Neural progenitor cell (in vitro differentiated cells): ENCODE measurements at regions not wholly inside any gene's neighbourhood (a gene's known extent, or its start where the extent isn't known, plus 50 kb on each side); places are given as distances from the start of the nearest gene placed in this dataset.
A peak's percentile ranks its signal among the peaks of the same experiment; 100 is the strongest.

Experiments
- DNase-seq: peaks from one replicate; pipeline ENCODE4 v3.0.0-alpha.2; 2016; ENCODE audit warnings: low spot score
- H2AFZ ChIP-seq: fragments of 200-600 bp; sonication (generic); replicated peaks from 2 replicates; pipeline ENCODE4 v1.6.1; 2016; ENCODE audit warnings: antibody characterized with exemption
- H3F3A ChIP-seq: fragments of 200-600 bp; sonication (generic); 2 replicates; pipeline ENCODE4 v1.6.1; 2016; ENCODE audit warnings: antibody characterized with exemption, low read depth
- H3K27ac ChIP-seq: fragments of 200-600 bp; sonication (generic); 2 replicates; pipeline ENCODE4 v1.5.1; 2016; ENCODE audit warnings: mild to moderate bottlenecking
- H3K27me3 ChIP-seq: fragments of 200-600 bp; sonication (generic); 2 replicates; pipeline ENCODE4 v1.6.1; 2016; ENCODE audit warnings: mild to moderate bottlenecking, moderate library complexity
- H3K36me3 ChIP-seq: fragments of 200-600 bp; sonication (generic); 2 replicates; pipeline ENCODE4 v1.5.1; 2016
- H3K4me1 ChIP-seq: fragments of 200-600 bp; sonication (generic); 2 replicates; pipeline ENCODE4 v1.6.1; 2016; ENCODE audit warnings: mixed run types
- H3K4me2 ChIP-seq: fragments of 200-600 bp; sonication (generic); 2 replicates; pipeline ENCODE4 v1.6.1; 2016
- H3K4me3 ChIP-seq: fragments of 200-600 bp; sonication (generic); 2 replicates; pipeline ENCODE4 v1.5.1; 2016
- H3K79me2 ChIP-seq: fragments of 200-600 bp; sonication (generic); 2 replicates; pipeline ENCODE4 v1.6.1; 2016; ENCODE audit warnings: low read depth
- H3K9ac ChIP-seq: fragments of 200-600 bp; sonication (generic); 2 replicates; pipeline ENCODE4 v1.6.1; 2016
- H3K9me3 ChIP-seq: fragments of 200-600 bp; sonication (generic); 2 replicates; pipeline ENCODE4 v1.5.1; 2016; ENCODE audit warnings: low read depth
- H4K20me1 ChIP-seq: fragments of 200-600 bp; sonication (generic); 2 replicates; pipeline ENCODE4 v1.6.1; 2016; ENCODE audit warnings: low read depth
- H3K27ac Mint-ChIP-seq: 3 replicates; pipeline ENCODE4 v1.8.0; 2021; ENCODE audit warnings: mixed read lengths
- H3K27me3 Mint-ChIP-seq: 2 replicates; pipeline ENCODE4 v1.8.0; 2022; ENCODE audit warnings: low read depth, mild to moderate bottlenecking, inconsistent platforms, moderate library complexity, mixed read lengths; ENCODE audit not compliant: insufficient read depth
- H3K36me3 Mint-ChIP-seq: 3 replicates; pipeline ENCODE4 v1.8.0; 2021; ENCODE audit warnings: mixed read lengths
- H3K4me1 Mint-ChIP-seq: 3 replicates; pipeline ENCODE4 v1.8.0; 2021; ENCODE audit warnings: mixed read lengths
- H3K4me3 Mint-ChIP-seq: 3 replicates; pipeline ENCODE4 v1.8.0; 2021; ENCODE audit warnings: mild to moderate bottlenecking, moderate library complexity, mixed read lengths
- H3K9me3 Mint-ChIP-seq: 3 replicates; pipeline ENCODE4 v1.8.0; 2020; ENCODE audit warnings: mixed read lengths
- CTCF ChIP-seq: fragments of 200-600 bp; sonication (generic); IDR thresholded peaks from 2 replicates; pipeline ENCODE4 v1.5.1; 2017; ENCODE audit warnings: antibody characterized with exemption, mild to moderate bottlenecking
- EZH2 ChIP-seq: fragments of 200-600 bp; sonication (generic); IDR thresholded peaks from 2 replicates; pipeline ENCODE4 v1.6.1; 2017; ENCODE audit warnings: antibody characterized with exemption, mild to moderate bottlenecking, moderate library complexity
- EZH2phosphoT487 ChIP-seq: fragments of 200-600 bp; sonication (generic); IDR thresholded peaks from 2 replicates; pipeline ENCODE4 v1.6.1; 2017; ENCODE audit warnings: antibody characterized with exemption

- Histone ChIP-seq H3K27ac (no peak overlapping the region), H3F3A (no peaks in the 10 kb centered on the region), H3K4me2 (no peak overlapping the region), H3K36me3 (no peaks in the 10 kb centered on the region), H3K79me2 (no peaks in the 10 kb centered on the region), H3K4me3 (no peak overlapping the region), H2AFZ (no peak overlapping the region), H3K4me1 (no peaks in the 10 kb centered on the region), H3K9me3 (no peaks in the 10 kb centered on the region), H3K9ac (no peak overlapping the region), H4K20me1 (no peaks in the 10 kb centered on the region), H3K27me3 (no peaks in the 10 kb centered on the region)
- H3K27ac Mint-ChIP-seq = no peak overlapping the region
- H3K36me3 Mint-ChIP-seq = no peaks in the 10 kb centered on the region
- no peaks in the 10 kb centered on the region for H3K9me3 Mint-ChIP-seq
- no peak for DNase-seq
- no peak for TF ChIP-seq EZH2phosphoT487
- TF ChIP-seq EZH2 = no peak
- no peak for TF ChIP-seq CTCF
- no peaks in the 10 kb centered on the region for H3K4me1 Mint-ChIP-seq
- no peak overlapping the region for H3K4me3 Mint-ChIP-seq
- H3K27me3 Mint-ChIP-seq = peaks cover 1% of the 10 kb centered on the region
Observed at GRCh38 chr4:120355881-120356280, 289.2 kb upstream of the MAD2L1 start.

DNA sequence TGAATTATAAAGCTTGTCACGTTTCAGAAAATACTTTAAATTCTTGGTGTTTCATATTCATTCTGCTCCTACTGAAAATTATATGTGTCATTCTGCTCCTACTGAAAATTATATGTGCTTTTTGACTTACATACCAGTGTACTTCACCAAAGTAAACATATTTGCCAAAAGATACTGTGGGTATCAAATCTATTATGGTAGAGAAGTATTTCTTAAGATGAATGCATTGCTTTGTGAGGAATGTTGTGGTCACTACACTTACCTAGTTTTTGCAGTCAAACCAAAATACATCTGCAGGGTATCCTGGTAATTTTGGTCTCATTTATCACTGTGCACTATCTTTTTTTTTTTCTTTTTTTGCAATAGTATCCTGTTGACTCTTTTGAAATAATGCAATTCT is 287.7 kb upstream of the MAD2L1 start:
- Mint-ChIP-seq H3K36me3 (no peaks in the 10 kb centered on the region), H3K4me3 (no peak overlapping the region), H3K9me3 (no peaks in the 10 kb centered on the region), H3K27ac (no peak overlapping the region), H3K27me3 (no peaks in the 10 kb centered on the region), H3K4me1 (peaks cover 3% of the 10 kb centered on the region)
- Histone ChIP-seq H2AFZ (no peak overlapping the region), H3K9ac (peak overlapping the region; percentile 42), H3K4me1 (no peaks in the 10 kb centered on the region), H4K20me1 (no peaks in the 10 kb centered on the region), H3K27me3 (no peaks in the 10 kb centered on the region), H3F3A (no peaks in the 10 kb centered on the region), H3K9me3 (no peaks in the 10 kb centered on the region), H3K4me2 (no peak overlapping the region), H3K79me2 (no peaks in the 10 kb centered on the region), H3K36me3 (no peaks in the 10 kb centered on the region), H3K4me3 (no peak overlapping the region), H3K27ac (no peak overlapping the region)
- DNase-seq = no peak
- no peak for TF ChIP-seq EZH2

DNA sequence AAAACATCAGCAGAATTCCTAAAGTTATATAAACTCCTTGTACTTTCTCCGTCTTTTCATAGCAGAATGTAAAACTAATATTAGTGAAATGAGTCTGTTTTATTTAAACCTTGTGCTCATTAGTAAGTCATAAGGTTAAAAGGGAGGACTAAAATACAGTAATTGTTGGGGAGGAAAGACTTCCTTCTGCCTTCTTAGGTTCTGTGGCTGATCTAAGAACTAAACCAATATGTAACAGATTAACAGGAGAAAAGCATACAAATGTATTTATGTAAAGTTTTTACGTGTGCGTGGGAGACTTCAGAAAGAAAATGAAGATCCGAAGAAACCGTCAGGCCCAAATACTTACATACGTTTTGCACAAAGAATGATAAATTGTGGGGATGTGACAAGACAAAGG is 286.6 kb upstream of the MAD2L1 start:
- no peaks in the 10 kb centered on the region for H4K20me1 ChIP-seq
- no peak overlapping the region for H3K4me3 Mint-ChIP-seq
- no peak overlapping the region for H3K9ac ChIP-seq
- H3K36me3 ChIP-seq = no peaks in the 10 kb centered on the region
- no peaks in the 10 kb centered on the region for H3K27me3 Mint-ChIP-seq
- no peaks in the 10 kb centered on the region for H3K27me3 ChIP-seq
- H3K79me2 ChIP-seq = no peaks in the 10 kb centered on the region
- H3K9me3 Mint-ChIP-seq = no peaks in the 10 kb centered on the region
- DNase-seq = no peak
- H3K4me1 Mint-ChIP-seq = peaks cover 6% of the 10 kb centered on the region
- no peaks in the 10 kb centered on the region for H3K9me3 ChIP-seq
- no peak overlapping the region for H3K27ac Mint-ChIP-seq
- no peak overlapping the region for H3K4me2 ChIP-seq
- no peak overlapping the region for H3K27ac ChIP-seq
- no peaks in the 10 kb centered on the region for H3K4me1 ChIP-seq
- no peaks in the 10 kb centered on the region for H3F3A ChIP-seq
- H3K36me3 Mint-ChIP-seq = no peaks in the 10 kb centered on the region
- H3K4me3 ChIP-seq = no peak overlapping the region
- peak overlapping the region; percentile 13 for H2AFZ ChIP-seq
- TF ChIP-seq CTCF (no peak), EZH2phosphoT487 (no peak), EZH2 (no peak)

- no peak for DNase-seq
- Histone ChIP-seq H3K36me3 (no peaks in the 10 kb centered on the region), H3K9me3 (no peaks in the 10 kb centered on the region), H3K79me2 (no peaks in the 10 kb centered on the region), H3K4me2 (no peak overlapping the region), H3K27me3 (no peaks in the 10 kb centered on the region), H3K9ac (no peak overlapping the region), H3K4me1 (no peaks in the 10 kb centered on the region), H4K20me1 (no peaks in the 10 kb centered on the region), H3K27ac (no peak overlapping the region), H2AFZ (no peak overlapping the region), H3F3A (no peaks in the 10 kb centered on the region), H3K4me3 (no peak overlapping the region)
- H3K4me3 Mint-ChIP-seq = no peak overlapping the region
- no peaks in the 10 kb centered on the region for H3K9me3 Mint-ChIP-seq
- H3K36me3 Mint-ChIP-seq = no peaks in the 10 kb centered on the region
- peaks cover 6% of the 10 kb centered on the region for H3K4me1 Mint-ChIP-seq
- TF ChIP-seq CTCF = no peak
- no peak for TF ChIP-seq EZH2phosphoT487
- no peak for TF ChIP-seq EZH2
- no peaks in the 10 kb centered on the region for H3K27me3 Mint-ChIP-seq
- H3K27ac Mint-ChIP-seq = no peak overlapping the region
Observed at GRCh38 chr4:120352739-120353138, 286.1 kb upstream of the MAD2L1 start.
